Fibroblast of skin of back (primary cell): ENCODE measurements at regions not wholly inside any gene's neighbourhood (a gene's known extent, or its start where the extent isn't known, plus 50 kb on each side); places are given as distances from the start of the nearest gene placed in this dataset.

Experiments used
- DNase-seq: peaks from one replicate; pipeline ENCODE4 v3.0.0-alpha.2; 2013

DNA sequence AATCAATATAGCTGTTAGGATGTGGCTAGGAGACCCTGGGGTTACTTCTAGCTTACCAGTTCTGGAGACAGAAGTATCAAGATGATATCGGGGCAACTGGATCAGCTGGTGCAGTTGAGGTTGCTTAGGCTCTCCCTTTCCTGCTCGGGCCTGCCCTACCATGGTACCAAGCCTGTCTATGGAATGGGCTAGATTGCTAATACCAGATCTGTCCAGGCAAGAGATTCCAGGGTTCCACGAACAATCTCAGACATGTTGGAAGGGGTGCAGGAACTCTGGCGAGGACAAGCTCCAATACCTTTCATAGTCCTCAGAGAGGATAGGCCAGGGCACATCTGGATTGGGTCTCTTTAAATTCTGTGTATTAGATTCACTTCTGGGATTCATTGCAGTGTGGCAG, 53.8 kb downstream of the ADM start:
- no peak for DNase-seq

GRCh38 chr11:10359171-10359570, 54.3 kb downstream of the ADM start:
- no peak for DNase-seq

DNA sequence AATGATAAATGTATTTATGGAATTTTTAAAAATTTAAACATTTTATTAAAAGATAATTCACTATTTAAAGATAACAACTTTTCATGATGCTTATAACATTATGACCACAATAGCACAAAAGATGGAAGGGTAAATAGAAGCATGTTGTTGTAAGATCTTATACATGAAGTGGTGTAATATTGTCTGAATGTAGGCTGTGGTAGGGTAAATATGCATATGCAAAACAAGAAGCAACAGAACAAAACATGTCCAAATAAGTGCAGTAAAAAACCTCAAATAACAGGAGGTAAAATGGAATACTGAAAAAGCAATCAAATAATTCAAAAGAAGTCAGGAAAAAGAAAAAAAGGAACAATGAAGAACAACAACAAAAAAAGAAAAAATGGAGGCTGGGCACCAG, 56.0 kb downstream of the ADM start:
- no peak for DNase-seq

DNA sequence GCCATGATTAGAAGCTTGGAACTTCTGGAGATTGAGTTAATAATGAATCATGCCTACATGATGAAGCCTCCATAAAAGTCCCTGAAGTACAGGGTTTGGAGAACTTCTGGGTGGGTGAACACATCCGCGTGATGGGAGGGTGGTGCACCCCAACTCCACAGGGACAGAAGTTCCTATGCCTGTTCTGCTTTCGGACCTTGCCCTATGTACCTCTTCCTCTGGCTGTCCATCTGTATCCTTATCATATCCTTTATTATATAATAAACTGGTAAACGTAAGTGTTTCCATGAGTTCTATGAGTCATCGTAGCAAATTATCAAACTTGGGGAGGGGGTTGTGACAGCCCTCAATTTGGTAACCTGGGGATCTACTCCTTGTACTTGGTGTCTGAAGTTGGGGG, 60.2 kb downstream of the ADM start:
- no peak for DNase-seq

DNA sequence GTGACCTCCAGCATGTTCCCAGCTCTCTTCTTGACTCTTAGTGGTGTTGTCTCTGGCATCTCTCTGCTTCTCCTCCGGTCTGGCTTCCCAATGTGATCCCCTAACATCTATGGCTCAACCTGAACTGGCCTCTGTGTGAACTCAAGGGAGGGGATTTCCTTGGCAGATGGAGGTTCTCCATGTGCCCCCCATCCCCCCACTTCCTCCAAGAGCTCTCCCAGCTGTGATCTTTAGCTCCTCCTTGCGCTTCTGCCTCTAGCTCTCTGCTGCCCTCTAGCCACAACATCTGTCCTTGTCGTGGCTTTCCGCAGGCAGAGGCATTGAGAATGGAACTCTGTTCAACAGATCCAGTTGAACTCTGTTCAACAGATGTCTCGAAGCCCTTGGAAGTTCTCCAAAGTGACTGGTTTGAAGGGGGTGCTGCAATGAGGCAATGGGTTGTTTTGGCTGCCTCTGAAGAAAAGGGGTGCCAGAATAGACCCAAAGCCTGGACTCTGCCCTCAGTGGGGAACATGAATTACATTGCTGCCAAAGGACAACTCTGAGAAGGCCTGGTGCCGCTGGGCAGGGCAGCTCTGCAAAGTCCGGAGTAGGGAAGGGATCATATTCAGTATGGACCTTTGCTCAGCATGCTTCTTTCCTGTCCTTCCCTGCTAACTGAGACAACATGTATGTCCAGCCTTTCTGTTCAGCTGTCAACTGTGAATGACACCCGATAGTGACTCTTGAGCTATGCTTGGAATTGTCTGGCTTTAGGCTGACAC, 61.9 kb downstream of the ADM start:
- DNase-seq = peak; percentile 86

GRCh38 chr11:10371926-10372641, 67.2 kb downstream of the ADM start:
- no peak for DNase-seq

DNA sequence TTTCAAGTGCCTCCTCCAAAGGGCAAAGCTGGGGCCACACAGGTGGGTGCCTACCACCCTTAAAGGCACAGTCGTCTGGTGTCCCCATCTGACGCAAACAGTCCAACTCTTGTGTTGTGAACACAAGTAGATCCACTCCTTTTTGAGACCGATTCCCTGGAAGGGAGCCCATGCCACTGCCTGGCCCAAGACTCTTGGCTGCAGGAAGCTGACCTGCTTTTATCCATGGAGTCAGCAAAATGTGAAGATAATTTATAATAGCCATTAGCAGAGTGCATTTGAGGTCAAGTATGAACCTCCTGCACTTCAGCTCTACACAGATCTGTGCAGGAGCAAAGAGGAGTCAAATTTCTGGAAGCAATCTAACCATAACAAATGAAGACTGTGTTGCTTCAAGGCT, 68.5 kb downstream of the ADM start:
- DNase-seq = no peak

DNA sequence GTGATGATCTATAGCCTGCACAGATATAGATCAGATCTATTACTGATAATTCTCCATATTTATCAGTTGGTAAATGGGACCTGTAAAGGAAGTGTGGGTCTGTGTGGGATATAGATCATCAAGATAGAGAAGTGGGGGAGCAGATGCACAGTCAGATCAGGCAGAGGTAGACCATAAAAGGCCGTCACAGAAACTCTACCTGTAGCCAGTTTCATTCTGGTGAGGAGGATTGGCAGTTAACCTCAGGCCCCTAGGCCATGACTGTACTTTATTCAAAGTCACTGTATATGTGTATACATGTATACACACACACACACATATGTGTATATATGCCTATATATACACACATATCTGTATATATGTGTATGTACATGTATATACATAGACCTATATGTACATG, 69.1 kb downstream of the ADM start:
- DNase-seq = no peak

- no peak for DNase-seq
These were observed 69.5 kb downstream of the ADM start for GRCh38 chr11:10374386-10374785.

DNA sequence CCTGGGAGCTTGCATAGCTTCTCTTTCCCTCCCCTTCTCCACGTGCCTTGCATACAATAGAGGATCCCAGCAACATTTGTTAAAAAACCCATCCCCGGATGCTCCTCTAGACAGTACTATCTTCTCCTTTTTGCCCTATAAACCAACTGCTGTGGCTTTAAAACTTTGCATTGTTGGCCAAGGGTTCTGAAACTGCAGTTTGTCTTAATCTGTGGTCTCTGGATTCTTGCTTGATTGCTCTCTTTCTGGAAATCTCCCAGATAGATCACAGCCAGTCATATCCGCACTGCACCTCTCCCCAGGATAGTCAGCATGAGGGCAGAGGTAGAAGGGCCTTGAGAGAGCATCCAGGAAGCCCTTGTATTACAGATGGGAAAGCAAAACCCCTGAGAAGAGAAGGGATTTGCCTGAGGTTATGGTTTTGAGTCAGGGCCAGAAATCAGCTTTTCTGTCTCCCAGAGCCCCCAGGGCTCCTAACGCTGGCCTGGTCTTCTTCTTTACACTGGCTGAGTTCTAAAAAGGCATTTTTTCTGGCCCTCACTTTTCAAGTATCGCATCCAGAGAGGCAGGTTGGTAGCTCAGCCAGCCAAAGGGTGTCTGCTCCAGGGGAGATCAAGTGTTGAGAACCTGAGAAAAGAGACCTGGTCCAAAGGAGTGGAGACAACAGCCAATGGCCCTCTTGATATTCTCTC, 70.6 kb downstream of the ADM start:
- DNase-seq = peak; percentile 84

GRCh38 chr11:10376061-10376460, 71.2 kb downstream of the ADM start:
- no peak for DNase-seq

GRCh38 chr11:10377183-10377582, 72.3 kb downstream of the ADM start:
- DNase-seq = no peak

GRCh38 chr11:10378362-10378761, 73.5 kb downstream of the ADM start:
- no peak for DNase-seq

DNA sequence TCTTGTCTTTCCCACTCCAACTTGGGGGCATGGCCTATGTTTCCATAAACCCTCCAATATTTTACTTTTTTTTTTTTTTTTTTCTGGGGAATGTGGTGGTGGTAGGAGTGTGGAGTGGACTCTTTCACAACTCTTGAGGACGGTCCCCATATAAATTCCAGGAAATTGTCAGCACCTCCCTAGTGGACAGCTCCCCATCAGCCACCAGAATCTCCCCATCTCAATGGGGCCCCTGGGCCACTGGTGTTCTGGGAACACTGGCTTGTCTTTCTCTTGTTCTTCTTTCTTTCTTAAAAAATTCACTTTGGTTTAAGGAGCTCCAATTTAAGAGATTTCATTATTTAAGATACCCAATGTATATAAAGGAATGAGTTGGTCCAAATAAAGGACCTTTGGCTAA, 74.1 kb downstream of the ADM start:
- DNase-seq = peak; percentile 58

- DNase-seq = peak; percentile 83
These were observed 74.6 kb downstream of the ADM start for GRCh38 chr11:10379426-10379825.

DNA sequence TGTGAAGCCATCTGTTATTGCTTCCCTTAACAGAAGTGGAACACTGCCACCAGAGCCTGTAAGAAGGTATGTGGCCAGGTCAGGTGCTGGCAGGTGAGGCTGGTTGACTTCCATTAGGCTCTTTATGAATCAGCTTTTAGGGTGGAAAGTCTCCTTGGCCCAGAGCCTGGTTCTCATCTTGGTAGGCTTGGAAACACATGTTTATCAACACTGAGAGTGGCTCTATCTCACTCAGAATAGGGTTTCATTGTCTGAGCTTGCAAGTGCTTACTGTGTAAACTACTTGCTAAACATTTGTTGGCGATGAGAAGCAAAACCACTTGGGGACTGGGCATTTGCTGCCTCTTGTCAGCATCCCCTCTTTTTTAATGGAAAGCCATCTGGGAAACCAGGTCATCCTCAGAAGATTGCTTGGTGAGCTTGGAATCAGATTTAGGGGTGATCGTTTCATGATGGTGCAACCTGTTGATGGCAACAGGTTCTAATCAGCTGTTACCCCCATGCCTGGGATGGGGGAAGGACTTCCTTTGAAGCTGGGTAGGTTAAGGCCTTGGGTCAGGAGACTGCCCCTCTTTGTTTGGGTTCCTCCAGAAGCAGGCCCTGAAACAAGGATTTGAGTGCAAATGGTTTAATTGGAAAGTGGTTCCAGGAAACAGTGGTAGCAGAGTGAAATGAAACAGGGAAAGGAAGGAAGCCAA, 75.0 kb upstream of the AMPD3 start:
- no peak for DNase-seq

DNA sequence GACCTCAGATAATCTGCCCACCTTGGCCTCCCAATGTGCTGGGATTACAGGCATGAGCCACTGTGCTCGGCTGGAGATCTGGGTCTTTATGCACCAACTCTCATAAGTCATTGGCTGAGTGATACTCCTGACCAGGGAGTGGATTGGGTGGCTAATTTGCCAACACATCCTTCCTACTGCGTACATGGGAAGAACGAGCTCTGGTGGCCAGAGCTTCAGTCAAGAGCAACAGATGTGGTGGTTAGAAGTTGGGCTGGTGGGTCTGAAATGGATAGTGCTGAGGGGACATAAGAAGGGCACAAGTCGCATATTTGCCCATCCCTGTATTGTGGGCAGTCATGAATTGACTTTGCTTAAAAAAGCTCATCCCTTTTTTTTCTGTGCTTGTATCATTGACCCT, 74.1 kb upstream of the AMPD3 start:
- no peak for DNase-seq

GRCh38 chr11:10381736-10382135, 73.3 kb upstream of the AMPD3 start:
- DNase-seq = peak; percentile 46

DNA sequence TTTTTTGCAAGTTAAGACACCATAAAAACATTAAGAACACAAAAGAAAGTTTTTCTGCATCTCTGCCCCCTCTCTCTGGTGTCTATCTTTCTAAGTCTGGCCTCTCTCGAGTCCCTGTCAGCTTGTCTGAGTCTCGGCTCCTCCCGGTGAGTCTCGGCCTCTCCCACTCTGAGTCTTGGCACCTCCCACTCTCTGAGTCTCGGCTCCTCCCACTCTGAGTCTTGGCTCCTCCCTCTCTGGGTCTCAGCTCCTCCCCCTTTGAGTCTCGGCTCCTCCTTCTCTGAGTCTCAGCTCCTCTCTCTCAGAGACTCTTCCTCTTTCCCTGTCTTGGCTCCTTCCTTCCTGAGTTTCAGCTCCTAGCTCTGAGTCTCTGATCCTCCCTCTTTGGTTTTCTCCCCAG, 72.5 kb upstream of the AMPD3 start:
- no peak for DNase-seq

- DNase-seq = no peak
These were observed 69.4 kb upstream of the AMPD3 start for GRCh38 chr11:10385696-10386095.

DNA sequence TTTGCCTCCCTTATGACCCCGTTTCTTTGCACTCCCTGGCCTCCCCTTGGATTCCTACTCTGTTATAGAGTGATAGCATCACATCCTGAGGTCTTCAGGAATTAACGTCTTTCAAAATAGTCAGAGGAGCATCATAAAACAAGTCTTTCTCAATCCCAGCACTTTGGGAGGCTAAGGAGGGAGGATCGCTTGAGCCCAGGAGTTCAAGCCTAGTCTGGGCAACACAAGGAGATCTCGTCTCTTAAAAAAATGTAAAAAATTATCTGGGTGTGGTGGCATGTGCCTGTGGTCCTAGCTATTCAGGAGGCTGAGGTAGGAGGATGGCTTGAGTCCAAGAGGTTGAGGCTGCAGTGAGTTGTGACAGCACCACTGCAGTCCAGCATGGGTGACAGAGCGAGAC, 68.7 kb upstream of the AMPD3 start:
- DNase-seq = no peak

DNA sequence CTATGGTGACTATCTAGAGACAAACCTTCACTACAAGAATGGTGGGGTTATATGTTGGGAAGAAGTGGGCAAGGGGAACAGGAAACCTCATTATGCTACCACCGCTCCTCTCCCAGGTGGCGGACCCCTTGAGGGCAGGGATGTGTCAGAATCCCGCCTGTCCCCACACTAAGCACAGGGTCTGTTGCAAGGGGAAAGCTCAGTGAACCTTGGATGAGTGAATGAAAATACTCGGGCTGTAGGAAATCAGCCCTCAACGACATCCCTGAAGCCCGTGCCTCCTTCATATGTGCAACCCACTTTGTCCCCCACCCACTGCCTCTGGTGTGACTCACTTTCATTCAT, 68.2 kb upstream of the AMPD3 start:
- peak; percentile 58 for DNase-seq
